Astrocyte (in vitro differentiated cells and primary cell): ENCODE measurements at regions not wholly inside any gene's neighbourhood (a gene's known extent, or its start where the extent isn't known, plus 50 kb on each side); places are given as distances from the start of the nearest gene placed in this dataset.

Experiments
- CTCF ChIP-seq: IDR thresholded peaks from 2 replicates; pipeline ENCODE4 v1.5.1; 2011; ENCODE audit warnings: low read depth, mild to moderate bottlenecking, inconsistent platforms, low read length, moderate library complexity; ENCODE audit not compliant: insufficient read depth
- EZH2 ChIP-seq: IDR thresholded peaks from 2 replicates; pipeline ENCODE4 v1.6.1; 2012; ENCODE audit warnings: mild to moderate bottlenecking, low read length, inconsistent platforms; ENCODE audit not compliant: insufficient read depth

DNA sequence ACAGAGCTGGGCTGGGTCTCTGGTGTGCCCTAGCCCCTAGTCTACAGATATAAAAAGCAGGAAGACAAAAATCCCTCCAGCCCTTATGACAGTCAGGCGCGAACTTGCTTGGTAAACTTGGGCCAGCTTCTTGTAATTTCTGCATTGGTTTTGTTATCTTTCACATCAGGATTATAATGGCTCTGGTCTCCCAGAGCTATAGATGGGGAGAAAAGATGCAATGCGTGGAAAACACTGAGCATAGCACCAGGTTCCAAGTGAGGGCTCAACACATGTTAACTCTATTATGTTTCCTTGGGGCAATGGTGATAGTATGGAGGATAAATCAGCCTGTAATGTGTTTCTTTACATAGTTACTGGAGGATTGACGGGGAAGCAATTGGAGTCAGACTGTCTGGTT lies 246.8 kb upstream of the KCNG1 start:
- TF ChIP-seq CTCF (no peak), EZH2 (no peak)
